MM.1S (cell line): ENCODE measurements at regions not wholly inside any gene's neighbourhood (a gene's known extent, or its start where the extent isn't known, plus 50 kb on each side); places are given as distances from the start of the nearest gene placed in this dataset.

Source experiments
- CTCF ChIP-seq: fragments of 300-600 bp; sonication (generic); IDR thresholded peaks from 2 replicates; pipeline ENCODE4 v1.5.1; 2016; ENCODE audit warnings: antibody characterized with exemption, low read length, mixed read lengths
- EZH2 ChIP-seq: fragments of 300-600 bp; sonication (generic); optimal IDR thresholded peaks from 2 replicates; pipeline ENCODE3; 2017; ENCODE audit warnings: low read depth, mild to moderate bottlenecking, antibody characterized with exemption, low read length, mixed read lengths
- EZH2phosphoT487 ChIP-seq: fragments of 300-600 bp; sonication (generic); IDR thresholded peaks from 2 replicates; pipeline ENCODE4 v1.6.1; 2018; ENCODE audit warnings: antibody characterized with exemption, low read length

GRCh38 chr17:34699181-34699580 lies 119.8 kb downstream of the TMEM132E start:
- no peak for TF ChIP-seq CTCF
- no peak for TF ChIP-seq EZH2
- TF ChIP-seq EZH2phosphoT487: no peak
